Activated CD4-positive, CD25-positive, alpha-beta regulatory T cell (primary cell): ENCODE measurements at regions not wholly inside any gene's neighbourhood (a gene's known extent, or its start where the extent isn't known, plus 50 kb on each side); places are given as distances from the start of the nearest gene placed in this dataset.

Source experiments
- DNase-seq, 4 experiments: peaks; one replicate each; lab custom pipeline; 2025; lab: John Stamatoyannopoulos, UW

DNA sequence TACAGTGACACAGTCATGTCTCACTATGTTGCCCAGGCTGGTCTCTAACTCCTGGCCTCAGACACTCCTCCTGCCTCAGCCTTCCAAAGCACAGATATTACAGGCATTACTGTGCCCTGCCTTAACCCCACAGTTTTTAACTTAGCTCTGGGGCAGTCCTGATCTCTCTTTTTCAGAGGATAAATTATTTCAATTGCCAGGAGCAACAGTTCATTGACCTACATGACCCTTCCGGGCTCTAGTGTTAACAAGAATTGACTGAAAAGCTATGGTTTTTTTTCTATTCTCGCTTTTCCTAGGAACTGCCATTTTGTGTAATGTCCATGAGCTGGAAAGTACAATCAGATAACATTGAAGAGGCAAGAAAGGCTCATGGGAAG, 92.8 kb downstream of the HNRNPLL start:
- no peak for DNase-seq

DNA sequence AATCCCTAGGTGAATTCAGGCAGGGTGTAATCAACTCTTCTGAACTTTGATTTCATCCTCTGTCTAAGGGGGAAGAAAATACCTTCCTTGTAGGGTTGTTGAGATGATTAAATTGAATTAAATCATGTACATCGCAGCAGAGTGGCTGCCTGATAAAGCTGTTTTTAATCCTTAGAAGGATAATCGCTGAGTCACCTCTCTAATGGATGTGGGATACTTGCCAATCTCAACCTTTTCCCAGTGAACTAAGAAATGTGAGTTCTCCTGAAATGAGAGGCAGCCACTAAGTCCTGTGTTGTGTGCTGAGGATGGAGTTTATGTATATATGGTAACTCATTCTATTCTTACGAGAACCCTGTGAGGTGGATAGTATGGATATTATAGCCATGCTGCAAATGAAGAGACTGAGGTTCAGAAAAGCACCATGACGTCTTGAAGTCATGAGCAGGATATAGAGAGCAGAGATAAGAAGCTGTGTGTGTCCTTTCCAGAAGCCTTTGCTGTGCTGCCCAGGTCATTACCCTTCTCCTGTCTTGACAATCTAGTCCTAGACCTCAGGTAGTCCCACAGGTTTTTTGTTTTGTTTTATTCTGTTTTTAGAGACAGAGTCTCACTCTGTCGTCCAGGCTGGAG, 93.3 kb downstream of the HNRNPLL start:
- no peak for DNase-seq

DNA sequence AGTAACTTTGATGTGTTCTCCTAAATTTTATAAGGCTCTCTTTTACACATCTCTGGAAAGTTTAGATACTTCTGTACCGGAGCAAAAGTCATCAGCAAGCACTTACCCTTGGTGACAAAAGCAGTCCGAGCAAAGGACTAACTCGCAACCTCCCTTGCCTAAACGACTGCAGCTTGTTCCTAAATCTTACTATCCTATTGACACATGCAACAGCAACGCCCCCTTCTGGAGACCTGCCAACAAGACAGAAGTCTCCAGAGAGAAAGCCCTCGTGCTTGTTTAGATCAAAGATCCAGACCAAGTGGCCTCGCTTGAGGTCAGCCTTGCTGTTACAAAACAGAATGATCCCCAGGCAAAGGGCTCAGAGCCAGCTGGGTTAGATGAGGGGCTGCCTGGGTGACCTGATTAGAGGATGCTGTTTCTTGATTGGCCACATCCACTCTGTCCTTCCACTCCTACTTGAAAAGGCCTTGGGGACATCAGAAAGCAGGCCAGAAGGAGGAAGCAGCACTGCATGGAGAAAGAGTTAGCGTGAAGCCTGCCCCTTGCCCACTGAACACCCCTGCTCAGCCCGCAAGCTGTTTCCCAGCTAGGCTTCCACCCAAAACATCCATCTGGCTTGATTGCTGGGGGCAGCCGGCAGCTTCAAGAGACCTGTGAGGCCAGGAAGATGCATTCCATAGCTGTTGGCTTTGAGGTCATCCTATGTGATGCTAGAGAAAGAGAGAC, 94.3 kb downstream of the HNRNPLL start:
- peak; percentile 42 to 61 (median 54) for DNase-seq

DNA sequence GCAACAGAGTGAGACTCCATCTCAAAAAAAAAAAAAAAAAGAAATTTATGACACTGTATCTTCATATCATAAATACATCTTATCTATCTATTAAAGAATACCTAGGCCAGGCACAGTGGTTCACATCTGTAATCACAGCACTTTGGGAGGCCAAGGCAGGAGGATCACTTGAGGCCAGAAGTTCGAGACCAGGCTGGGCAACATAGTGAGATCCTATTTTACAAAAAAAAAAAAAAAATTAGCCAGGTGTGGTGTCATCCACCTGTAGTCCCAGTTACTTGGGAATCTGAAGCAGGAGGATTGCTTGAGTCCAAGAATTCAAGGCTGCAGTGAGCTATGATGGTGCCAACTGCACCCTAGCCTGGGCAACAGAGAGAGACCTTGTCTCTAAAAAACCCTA, 95.0 kb downstream of the HNRNPLL start:
- DNase-seq = no peak

DNA sequence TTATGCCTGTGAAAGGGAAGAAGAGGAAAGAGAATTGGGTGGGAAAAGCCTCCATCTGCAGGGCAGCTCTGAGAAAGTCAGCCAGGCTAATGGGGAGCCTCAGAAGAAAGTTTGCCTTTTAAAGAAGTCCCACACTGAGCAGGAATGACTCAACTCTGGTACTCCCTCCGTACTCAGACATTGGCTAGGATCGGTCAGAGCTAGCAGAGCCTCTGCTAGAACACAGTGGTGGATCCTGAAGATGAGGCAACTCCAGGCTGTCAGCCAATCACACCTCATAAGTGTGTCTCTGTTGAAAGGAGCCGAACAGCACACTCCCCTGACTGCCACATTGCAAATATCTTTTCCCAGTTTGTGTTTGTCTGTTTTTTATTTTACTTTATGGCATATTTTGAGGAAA, 96.9 kb downstream of the HNRNPLL start:
- DNase-seq = no peak

DNA sequence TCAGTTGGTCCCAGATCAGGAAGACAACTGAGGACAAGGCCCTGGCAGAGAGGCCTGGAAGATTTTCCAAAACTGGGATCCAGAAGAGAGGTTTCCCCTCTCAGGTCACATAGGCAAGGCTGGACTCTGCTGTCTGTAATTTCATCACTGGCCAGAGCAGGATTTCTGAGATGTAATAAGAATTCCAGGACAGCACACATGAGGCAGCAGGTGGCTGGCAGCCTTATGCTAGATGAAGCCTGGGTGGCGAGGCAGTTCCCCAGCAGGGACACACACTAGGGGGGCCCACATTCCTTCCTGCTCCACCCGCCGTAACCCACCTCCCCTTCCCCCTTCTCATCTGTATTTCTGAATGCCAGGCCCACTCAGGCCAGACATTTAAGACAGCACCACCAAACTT, 98.6 kb downstream of the HNRNPLL start:
- no peak for DNase-seq

DNA sequence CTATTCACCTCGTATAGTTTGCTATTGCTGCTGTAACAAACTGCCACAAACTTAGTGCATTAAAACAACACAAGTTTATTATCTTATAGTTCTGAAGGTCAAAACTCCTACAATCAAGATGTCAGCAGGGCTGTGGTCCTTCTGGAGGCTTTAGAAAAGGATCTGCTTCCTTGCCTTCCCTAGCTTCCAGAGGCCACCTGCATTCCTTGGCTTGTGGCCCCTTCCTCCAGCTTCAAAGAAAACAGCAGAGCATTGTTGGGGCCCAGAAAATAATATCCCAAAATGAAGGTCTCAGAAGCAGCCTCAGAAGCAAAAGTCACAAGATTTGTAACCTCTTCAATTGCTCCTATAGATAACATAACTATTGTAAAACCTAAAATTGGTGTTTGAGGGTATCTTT, 100.6 kb downstream of the HNRNPLL start:
- DNase-seq = no peak

DNA sequence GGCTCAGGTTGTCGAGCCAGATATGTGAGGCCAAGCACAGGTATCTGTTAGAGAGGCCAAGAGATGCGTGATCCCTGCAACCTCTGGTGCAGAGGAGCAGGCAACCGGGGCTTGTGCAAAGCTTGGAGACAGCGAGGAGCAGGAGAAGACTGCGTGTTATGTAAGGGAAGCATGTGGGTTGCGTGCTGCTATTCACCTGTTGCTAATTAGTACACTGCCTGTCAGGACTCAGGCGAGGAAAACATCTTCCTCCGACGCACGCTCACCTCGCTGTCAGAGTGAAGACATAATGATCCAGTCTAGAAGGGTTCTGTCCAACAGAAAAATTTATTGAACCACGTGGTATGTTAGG, 102.5 kb downstream of the HNRNPLL start:
- DNase-seq = no peak

DNA sequence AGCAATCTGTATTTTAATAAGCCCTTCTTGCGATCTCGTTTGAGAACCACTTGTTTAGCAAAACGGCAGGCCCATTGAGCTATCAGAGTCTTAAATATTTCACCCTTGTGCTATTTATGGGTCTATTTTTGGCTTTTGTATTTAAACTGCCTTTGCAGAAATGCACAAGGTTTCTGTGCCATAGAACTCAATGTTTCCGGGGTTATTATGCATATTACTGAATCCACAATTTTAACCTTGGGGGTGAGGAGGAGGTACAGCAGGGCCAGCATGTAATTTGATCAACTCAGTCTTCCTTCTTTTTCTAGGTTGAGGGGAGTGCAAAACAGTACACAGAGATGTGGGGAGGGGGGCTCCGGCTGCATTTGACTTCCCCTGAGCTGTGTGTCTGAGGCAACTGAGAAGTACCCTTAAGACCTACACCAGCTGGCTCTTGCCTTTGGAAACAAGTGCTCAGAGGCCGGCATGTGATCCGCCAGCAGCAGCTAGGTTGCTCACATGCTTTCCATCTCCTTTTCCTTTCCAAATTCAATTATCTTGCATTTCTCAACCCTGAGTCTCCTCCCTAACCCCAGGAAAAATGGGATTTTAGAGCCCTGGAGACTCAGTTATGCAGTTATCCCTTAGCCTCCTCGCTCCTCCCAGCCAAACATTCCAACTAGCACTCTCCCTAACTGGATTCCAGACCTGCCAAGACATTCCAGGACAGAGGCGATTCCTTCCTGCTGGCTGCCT, 103.0 kb downstream of the HNRNPLL start:
- no peak for DNase-seq

DNA sequence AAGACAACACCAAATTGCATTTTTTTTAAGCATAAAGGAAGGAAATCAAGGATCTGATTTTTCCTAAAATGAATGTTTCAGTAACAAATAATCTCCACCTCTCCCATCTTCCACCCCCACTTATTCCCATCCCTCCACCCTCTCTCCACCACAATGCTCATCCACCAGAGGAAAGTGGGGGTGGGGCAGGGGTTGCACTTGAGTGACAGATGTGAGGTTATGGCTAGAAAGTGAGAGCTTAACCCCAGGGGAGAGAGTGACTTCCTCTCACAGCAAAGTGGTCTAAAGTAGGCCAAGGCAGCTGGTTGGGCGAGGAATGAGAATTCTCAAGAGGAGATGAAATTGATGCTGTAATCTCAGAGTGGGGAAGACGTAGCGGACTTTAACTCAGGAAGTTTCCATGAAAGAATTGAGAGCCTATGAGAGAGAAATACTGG, 104.7 kb downstream of the HNRNPLL start:
- no peak for DNase-seq

DNA sequence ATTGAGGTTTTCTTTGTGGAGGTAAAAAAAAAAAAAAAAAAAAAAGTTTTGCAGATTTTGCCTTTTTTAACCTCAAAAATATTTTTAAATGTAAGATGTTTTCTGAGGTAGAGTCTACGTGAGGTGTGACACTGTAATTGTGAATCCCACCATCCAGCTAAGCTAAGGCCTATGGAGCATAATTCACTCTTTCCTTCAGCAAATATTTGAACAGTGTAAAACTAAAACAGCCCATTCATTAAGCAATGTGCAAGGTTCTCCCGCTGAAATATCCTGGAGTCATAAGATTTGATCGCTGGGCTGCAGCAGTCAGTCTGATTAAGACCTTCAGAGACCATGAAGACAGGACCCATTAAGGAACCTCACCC, 105.1 kb downstream of the HNRNPLL start:
- DNase-seq = no peak

DNA sequence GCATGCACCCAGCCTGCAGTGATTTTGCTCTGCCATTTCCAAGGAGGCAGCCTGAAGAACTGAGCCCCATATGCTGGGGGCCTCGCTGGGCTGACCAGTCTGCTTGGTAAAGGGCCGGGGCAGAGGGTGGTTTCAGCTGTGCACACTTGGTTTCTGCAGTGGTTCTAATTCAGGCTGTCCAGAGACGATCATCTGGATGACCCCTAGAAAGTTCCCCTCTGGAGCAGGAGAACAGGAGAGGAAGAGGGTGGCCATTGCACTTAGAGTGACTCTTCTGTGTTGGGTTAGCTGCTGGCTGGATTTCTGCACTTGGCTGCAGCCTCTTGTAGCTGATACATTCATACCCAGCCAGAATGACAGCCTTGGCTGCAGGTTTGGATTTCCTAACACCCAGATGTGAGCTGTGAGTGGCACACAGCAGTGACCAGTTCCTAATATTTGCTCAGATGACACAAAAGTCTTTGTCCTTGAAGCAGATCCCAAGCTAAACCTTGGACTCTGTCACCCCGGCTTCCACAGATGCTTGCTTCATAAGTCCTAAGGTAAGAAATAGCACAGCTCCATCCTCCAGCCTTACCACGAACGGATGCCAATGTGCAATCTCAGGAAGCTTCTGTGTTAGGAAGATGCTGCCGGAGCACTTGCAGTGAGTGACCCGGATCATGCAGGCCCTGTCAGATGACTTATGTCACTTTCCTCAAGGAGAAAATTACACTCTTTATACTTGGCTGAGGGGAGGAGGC, 105.6 kb downstream of the HNRNPLL start:
- DNase-seq = no peak

DNA sequence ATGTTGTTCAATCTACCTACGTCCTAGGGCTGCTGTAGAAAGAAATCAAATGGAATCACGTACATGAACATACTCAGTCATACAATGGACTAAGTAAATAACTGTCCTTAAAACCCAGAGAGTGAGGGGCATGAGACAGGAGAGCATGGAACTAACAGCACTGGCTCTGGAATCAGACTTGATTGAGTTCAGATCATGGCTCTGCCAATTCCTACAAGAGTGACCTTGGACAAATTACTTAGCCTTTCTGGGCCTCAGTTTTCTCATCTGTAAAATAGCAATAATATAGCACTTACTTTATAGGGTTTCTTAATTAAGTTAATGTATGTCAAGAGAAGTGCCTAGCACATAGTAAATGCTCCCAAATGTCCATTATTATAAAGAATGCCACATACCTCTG, 106.8 kb downstream of the HNRNPLL start:
- no peak for DNase-seq

DNA sequence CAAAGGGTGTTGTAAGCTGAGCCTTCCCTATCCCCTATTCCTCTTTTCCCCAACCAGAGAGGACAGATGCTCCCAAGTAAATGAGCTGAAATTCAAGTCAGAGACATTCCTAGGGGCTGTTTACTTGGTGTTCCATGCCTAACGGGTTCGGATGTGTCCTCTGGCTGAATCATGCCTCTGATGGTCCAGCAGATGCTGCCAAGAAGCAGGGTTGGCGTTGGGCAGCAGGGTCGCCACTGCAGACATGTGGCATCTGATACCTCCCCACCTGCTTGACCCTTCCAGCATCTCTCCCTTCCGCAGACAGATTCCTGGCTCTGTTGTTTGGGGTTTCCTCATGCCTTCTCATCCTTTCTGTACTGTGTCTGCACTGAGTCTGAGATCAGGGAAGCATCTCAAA, 108.3 kb downstream of the HNRNPLL start:
- DNase-seq = no peak

DNA sequence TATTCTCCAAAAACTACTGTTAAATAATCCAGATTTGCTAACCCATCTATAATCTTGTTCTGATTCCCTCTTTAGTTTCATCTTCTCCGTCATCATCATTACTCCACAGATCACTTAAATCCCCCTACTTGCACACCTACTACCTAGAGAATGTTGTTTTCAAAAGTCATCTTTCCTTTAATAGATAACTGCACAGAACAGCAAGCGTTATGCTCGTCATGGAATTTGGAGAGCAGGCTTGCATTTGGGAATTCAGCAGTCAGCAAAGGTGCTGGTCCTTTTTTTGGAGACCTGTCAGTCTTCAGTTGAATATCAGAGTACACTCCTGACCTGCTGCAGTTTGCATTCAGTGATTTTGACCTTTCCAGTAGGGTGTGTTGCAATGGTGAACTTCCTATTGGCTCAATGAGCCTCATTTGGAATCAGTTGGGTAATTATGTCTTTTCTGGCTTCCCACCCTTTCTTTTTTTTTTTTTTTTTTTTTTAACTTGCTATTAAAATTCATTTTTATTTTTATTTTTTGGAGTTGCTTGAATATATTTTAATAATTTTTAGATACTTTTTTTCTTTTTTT, 110.6 kb downstream of the HNRNPLL start:
- no peak for DNase-seq

DNA sequence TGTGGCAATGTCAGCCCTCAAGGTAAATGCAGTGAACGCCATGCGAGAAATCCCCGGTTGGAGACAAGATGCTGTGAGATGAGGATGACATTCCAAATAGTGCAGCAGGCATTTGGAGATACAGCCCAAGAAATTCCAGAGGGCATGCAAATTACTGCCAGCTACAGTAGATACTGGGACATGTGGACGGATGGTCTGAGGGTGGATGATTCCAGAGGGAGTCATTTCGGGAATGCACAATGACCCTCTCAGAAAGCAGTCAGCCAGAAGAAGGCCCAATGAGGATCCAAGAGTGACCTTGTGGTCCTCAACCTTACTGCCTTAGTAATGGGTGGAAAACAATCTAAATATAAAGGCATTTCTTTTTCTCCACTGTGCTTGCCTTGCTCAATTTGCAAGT, 111.3 kb downstream of the HNRNPLL start:
- DNase-seq = no peak

DNA sequence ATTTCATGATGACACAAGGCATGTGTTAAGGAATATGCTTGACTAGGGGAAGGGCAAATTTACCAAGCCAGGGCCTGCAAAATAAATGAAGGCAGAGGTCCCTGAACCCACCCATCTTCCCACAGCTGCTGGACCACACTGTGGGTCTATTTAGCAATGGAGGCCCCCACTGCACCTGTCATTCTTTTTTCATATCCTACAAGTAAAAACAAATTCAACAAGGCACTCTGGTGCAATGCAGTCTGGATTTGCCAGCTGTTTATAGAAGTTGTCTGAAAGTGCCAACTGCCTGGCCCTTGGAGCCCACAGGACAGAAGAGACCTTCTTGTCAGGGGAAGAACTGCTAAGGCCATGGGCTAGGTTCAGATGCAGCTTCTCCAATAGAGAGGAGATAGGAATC, 112.8 kb upstream of the ATL2 start:
- no peak for DNase-seq

DNA sequence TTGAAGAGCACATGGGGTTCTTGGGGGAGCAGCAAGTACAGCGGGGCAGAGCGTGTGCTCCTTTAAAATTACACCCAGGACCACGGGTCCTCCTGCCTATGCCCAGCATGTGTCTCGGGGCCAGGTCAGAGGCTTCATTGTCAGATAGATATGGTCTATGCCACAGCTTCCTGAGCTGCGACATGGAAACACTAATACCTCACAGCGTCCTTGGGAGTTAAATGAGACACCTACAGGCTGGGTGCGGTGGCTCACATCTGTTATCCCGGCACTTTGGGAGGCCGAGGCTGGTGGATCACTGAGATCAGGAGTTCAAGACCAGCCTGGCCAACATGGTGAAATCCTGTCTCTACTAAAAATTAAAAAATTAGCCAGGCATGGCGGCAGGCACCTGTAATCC, 110.8 kb upstream of the ATL2 start:
- DNase-seq = no peak

DNA sequence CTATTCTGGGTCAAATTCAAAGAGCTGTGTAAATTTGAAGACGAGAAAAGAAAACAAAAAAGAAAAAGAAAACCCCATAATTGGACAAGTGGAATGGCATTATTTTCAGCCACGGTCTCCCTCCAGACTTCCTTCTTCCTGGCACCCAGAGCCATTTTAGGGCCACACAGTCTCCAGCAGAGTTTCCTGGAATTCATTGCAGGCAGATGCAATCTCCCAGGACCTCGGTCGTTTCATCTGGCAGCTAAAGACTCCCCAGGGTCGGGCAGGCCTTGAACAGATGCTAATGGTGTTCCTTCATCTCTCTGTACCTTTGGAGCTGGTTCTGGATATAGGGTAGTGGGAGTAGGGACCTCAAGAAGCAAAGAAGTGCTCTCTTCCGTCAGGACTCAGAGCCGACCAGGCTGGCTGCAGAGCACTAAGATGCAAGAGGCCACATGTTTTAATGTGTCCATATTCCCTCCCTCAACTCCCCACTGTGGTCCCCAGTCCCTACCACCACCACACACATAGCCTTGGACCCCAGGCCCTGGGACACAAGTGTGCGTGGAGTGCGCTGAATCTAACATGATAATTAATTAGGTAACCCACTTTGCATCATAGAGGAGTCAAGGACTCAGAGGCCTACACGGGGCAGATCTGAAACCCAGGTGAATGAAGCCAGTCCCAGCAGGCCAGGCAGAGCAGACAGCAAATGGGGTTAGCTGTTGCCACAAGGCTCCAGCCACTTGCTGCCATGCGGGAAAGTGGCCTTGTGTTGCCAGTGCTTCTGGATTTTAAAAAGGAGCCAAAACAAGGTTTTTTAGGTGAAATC, 109.3 kb upstream of the ATL2 start:
- no peak for DNase-seq

DNA sequence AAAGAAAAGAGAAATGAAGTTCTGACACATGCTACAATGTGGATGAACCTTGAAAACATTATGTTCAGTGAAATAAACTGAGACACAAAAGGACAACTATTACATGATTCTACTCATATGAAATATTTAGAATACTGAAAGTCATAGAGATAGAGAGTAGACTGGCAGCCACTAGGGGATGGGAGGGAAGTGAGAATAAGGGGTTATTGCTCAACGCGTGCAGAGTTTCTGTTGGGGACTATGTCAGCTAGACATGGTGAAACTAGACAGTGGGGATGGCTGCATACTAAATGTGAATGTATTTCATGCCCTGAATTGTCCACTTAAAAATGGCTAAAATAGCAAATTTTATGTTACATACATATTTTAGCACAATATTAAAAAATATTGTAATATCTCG, 108.7 kb upstream of the ATL2 start:
- no peak for DNase-seq

DNA sequence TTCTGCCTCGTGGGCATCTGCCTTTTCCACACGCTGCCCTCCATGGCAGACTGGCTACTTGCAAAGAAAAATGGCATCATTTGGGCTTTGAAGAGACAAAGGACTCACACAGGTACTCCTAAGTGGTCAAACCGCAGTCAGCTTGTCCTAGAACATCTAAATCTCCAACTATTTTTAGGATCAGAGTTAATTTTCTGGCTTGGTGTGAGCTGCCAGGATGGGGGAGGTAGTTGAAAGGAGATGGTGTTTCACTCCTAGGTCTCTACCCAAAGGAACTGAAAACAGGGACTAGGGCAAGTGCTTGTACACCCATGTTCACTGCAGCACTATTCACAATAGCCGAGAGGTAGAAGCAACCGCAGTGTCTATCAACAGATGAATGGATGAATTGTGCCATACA, 107.9 kb upstream of the ATL2 start:
- no peak for DNase-seq
